BLaER1 (cell line): ENCODE measurements at regions not wholly inside any gene's neighbourhood (a gene's known extent, or its start where the extent isn't known, plus 50 kb on each side); places are given as distances from the start of the nearest gene placed in this dataset.

Source experiments
- H3K27ac ChIP-seq: shearing (Covaris generic); formaldehyde crosslinking; 2 replicates; pipeline ENCODE4 v1.8.1; 2022
- H3K27me3 ChIP-seq: shearing (Covaris generic); formaldehyde crosslinking; 2 replicates; pipeline ENCODE4 v1.8.1; 2022
- H3K36me3 ChIP-seq: shearing (Covaris generic); formaldehyde crosslinking; 2 replicates; pipeline ENCODE4 v1.8.1; 2022
- H3K4me1 ChIP-seq: shearing (Covaris generic); formaldehyde crosslinking; 2 replicates; pipeline ENCODE4 v1.8.1; 2022
- H3K4me2 ChIP-seq: shearing (Covaris generic); formaldehyde crosslinking; 2 replicates; pipeline ENCODE4 v1.8.1; 2022
- H3K4me3 ChIP-seq: shearing (Covaris generic); formaldehyde crosslinking; 2 replicates; pipeline ENCODE4 v1.8.1; 2022
- H3K9ac ChIP-seq: shearing (Covaris generic); formaldehyde crosslinking; 2 replicates; pipeline ENCODE4 v1.8.1; 2022
- H3K9me3 ChIP-seq: shearing (Covaris generic); formaldehyde crosslinking; 2 replicates; pipeline ENCODE4 v1.8.1; 2022
- H4K20me1 ChIP-seq: shearing (Covaris generic); formaldehyde crosslinking; 2 replicates; pipeline ENCODE4 v1.8.1; 2022
- Cebpa-rat ChIP-seq: shearing (Covaris generic); IDR thresholded peaks from 2 replicates; pipeline ENCODE4 v1.8.1; 2022

- no peak overlapping the region for H3K4me2 ChIP-seq
- H3K9me3 ChIP-seq: no peaks in the 10 kb centered on the region
- no peaks in the 10 kb centered on the region for H3K36me3 ChIP-seq
- no peaks in the 10 kb centered on the region for H4K20me1 ChIP-seq
- no peaks in the 10 kb centered on the region for H3K27me3 ChIP-seq
- H3K4me3 ChIP-seq: no peak overlapping the region
- no peak overlapping the region for H3K27ac ChIP-seq
- no peaks in the 10 kb centered on the region for H3K4me1 ChIP-seq
- H3K9ac ChIP-seq: no peak overlapping the region
- no peak for TF ChIP-seq Cebpa-rat
Observed at GRCh38 chr3:18868911-18869689, 279.2 kb upstream of the KCNH8 start.

- no peaks in the 10 kb centered on the region for H3K36me3 ChIP-seq
- no peak overlapping the region for H3K27ac ChIP-seq
- TF ChIP-seq Cebpa-rat: no peak
- H3K4me1 ChIP-seq: no peaks in the 10 kb centered on the region
- H3K9me3 ChIP-seq: no peaks in the 10 kb centered on the region
- H3K4me3 ChIP-seq: no peak overlapping the region
- H3K4me2 ChIP-seq: no peak overlapping the region
- no peaks in the 10 kb centered on the region for H4K20me1 ChIP-seq
- H3K9ac ChIP-seq: no peak overlapping the region
- H3K27me3 ChIP-seq: no peaks in the 10 kb centered on the region
Observed at GRCh38 chr3:18866899-18867298, 281.4 kb upstream of the KCNH8 start.

GRCh38 chr3:18864933-18865731 lies 283.2 kb upstream of the KCNH8 start:
- H3K4me3 ChIP-seq: no peak overlapping the region
- H3K27me3 ChIP-seq: no peaks in the 10 kb centered on the region
- no peak overlapping the region for H3K9ac ChIP-seq
- no peaks in the 10 kb centered on the region for H3K4me1 ChIP-seq
- H3K27ac ChIP-seq: no peak overlapping the region
- no peaks in the 10 kb centered on the region for H4K20me1 ChIP-seq
- no peaks in the 10 kb centered on the region for H3K36me3 ChIP-seq
- no peaks in the 10 kb centered on the region for H3K9me3 ChIP-seq
- no peak for TF ChIP-seq Cebpa-rat
- no peak overlapping the region for H3K4me2 ChIP-seq

GRCh38 chr3:18862077-18862476 lies 286.2 kb upstream of the KCNH8 start:
- H4K20me1 ChIP-seq: no peaks in the 10 kb centered on the region
- H3K4me2 ChIP-seq: no peak overlapping the region
- no peaks in the 10 kb centered on the region for H3K9me3 ChIP-seq
- H3K9ac ChIP-seq: no peak overlapping the region
- no peak overlapping the region for H3K4me3 ChIP-seq
- TF ChIP-seq Cebpa-rat: no peak
- H3K4me1 ChIP-seq: no peaks in the 10 kb centered on the region
- no peaks in the 10 kb centered on the region for H3K36me3 ChIP-seq
- H3K27ac ChIP-seq: no peak overlapping the region
- H3K27me3 ChIP-seq: no peaks in the 10 kb centered on the region

GRCh38 chr3:18861137-18861536 lies 287.2 kb upstream of the KCNH8 start:
- Histone ChIP-seq H3K27ac (no peak overlapping the region), H3K36me3 (no peaks in the 10 kb centered on the region), H3K4me1 (no peaks in the 10 kb centered on the region), H3K4me3 (no peak overlapping the region), H3K9ac (no peak overlapping the region), H3K4me2 (no peak overlapping the region), H3K27me3 (no peaks in the 10 kb centered on the region), H3K9me3 (no peaks in the 10 kb centered on the region), H4K20me1 (no peaks in the 10 kb centered on the region)
- no peak for TF ChIP-seq Cebpa-rat

GRCh38 chr3:18853269-18853668 lies 295.0 kb upstream of the KCNH8 start:
- Histone ChIP-seq H4K20me1 (no peaks in the 10 kb centered on the region), H3K4me2 (no peak overlapping the region), H3K27me3 (no peaks in the 10 kb centered on the region), H3K4me1 (no peaks in the 10 kb centered on the region), H3K4me3 (no peak overlapping the region), H3K27ac (no peak overlapping the region), H3K9me3 (no peaks in the 10 kb centered on the region), H3K9ac (no peak overlapping the region), H3K36me3 (no peaks in the 10 kb centered on the region)
- no peak for TF ChIP-seq Cebpa-rat

- no peak overlapping the region for H3K4me2 ChIP-seq
- no peaks in the 10 kb centered on the region for H3K27me3 ChIP-seq
- no peaks in the 10 kb centered on the region for H4K20me1 ChIP-seq
- no peaks in the 10 kb centered on the region for H3K4me1 ChIP-seq
- no peak for TF ChIP-seq Cebpa-rat
- no peaks in the 10 kb centered on the region for H3K9me3 ChIP-seq
- no peaks in the 10 kb centered on the region for H3K36me3 ChIP-seq
- H3K4me3 ChIP-seq: no peak overlapping the region
- no peak overlapping the region for H3K9ac ChIP-seq
- H3K27ac ChIP-seq: no peak overlapping the region
Observed at GRCh38 chr3:18847583-18848197, 300.6 kb upstream of the KCNH8 start.

- no peak overlapping the region for H3K27ac ChIP-seq
- no peak for TF ChIP-seq Cebpa-rat
Observed at GRCh38 chr3:18843983-18844382, 304.3 kb upstream of the KCNH8 start.

GRCh38 chr3:18843188-18843587 lies 305.1 kb upstream of the KCNH8 start:
- no peak for TF ChIP-seq Cebpa-rat
- Histone ChIP-seq H3K4me3 (no peak overlapping the region), H3K4me1 (no peaks in the 10 kb centered on the region), H3K36me3 (no peaks in the 10 kb centered on the region), H3K4me2 (no peak overlapping the region), H3K27me3 (no peaks in the 10 kb centered on the region), H3K9ac (no peak overlapping the region), H3K27ac (no peak overlapping the region), H3K9me3 (no peaks in the 10 kb centered on the region), H4K20me1 (no peaks in the 10 kb centered on the region)

More at GRCh38 chr3:18843983-18844382, 304.3 kb upstream of the KCNH8 start:
- H3K4me3 ChIP-seq: no peak overlapping the region
- H3K9ac ChIP-seq: no peak overlapping the region
- no peaks in the 10 kb centered on the region for H3K9me3 ChIP-seq
- no peaks in the 10 kb centered on the region for H3K36me3 ChIP-seq
- no peaks in the 10 kb centered on the region for H4K20me1 ChIP-seq
- H3K4me1 ChIP-seq: no peaks in the 10 kb centered on the region
- H3K27me3 ChIP-seq: no peaks in the 10 kb centered on the region
- H3K4me2 ChIP-seq: no peak overlapping the region
